ENCODE measurements at regions not wholly inside any gene's neighbourhood (a gene's known extent, or its start where the extent isn't known, plus 50 kb on each side); places are given as distances from the start of the nearest gene placed in this dataset.
A peak's percentile ranks its signal among the peaks of the same experiment; 100 is the strongest.

DNA sequence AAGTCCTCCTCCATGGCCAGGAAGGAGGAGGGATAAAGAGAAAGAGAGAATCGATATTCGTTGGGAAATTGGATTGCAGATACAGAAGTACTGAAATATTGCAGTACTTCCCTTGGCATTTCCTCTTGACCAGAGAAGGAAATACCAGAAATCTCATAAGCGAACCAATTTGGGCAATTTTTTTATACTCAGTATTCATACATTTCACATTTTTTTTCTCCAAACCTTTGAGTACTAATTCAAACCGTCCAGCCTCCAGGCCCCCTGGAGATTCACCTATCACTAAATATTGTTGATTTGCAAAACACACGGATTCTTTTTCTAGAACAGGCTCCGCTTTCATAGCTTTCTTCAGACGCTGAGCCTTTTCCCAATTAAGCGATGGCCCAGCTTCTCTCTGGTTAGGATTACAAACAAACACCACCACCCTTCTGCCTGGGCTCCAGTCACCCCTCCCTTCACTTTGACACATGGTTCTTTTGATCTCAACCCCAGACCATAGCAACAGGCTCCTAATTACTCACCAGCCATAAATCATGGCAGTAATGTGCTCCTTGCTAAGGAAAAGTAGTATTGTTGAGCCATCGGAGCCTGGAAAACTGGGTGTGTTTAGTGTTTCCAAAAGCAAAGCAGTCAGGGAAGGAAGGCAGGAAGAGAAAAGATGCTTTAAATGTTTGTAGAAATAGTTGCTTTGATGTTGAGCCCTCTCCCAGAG lies 138.4 kb upstream of the CCDC68 start:
- no peaks in the 10 kb centered on the region for H3K4me1 ChIP-seq (ENCODE audit: low read depth)
- DNase-seq (no peak), ATAC-seq (peak; percentile 68)
- no peaks in the 10 kb centered on the region for H3K9me3 ChIP-seq
- no peaks in the 10 kb centered on the region for H3K36me3 ChIP-seq (ENCODE audit: low read depth)
- intact Hi-C loops (cut with DNase I, micrococcal nuclease), result no loop called here
- TF ChIP-seq CTCF (IDR thresholded peaks at IDR 0.05), result no peak
- H3K4me3 ChIP-seq, result no peak overlapping the region

DNA sequence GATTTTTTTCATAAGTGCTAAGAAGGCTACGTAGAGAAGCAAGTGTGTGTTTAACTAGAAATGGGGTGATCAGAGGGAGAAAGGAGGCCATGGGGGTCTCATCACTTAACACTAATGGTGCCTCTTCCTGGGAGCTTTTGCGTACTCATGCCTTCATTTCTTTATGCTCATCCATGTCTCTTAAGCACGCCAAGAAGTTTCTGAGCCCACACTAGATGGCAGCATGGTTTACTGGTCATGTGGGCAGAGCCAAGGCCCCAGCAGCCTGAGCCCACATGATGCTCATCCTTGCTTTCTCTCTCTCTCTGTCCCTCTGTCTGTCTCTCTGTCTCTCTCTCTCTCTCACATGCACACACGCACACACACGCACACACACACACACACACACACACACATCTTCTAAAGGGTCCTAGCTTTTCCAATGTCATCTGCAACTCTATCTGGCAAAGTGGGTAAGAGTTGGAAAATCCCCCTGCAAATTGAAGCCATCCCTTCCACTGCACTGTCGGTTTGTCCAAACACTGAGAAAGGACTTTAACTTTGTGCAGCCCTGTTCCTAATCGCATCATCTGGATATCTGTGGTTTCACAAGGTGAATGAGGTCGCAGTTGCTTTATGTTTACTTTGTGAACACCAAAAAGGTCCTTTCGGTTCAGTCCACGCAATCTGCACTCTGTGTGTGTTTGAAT lies 137.1 kb upstream of the CCDC68 start:
- intact Hi-C loops (cut with DNase I, micrococcal nuclease), result no loop called here
- peak; percentile 56 for ATAC-seq
- H3K4me3 ChIP-seq, result no peak overlapping the region
- TF ChIP-seq CTCF (IDR thresholded peaks at IDR 0.05), result no peak
- DNase-seq, result peak in 1 of 3 donors; percentile 43
- H3K9me3 ChIP-seq, result no peaks in the 10 kb centered on the region
- H3K4me1 ChIP-seq (ENCODE audit: low read depth), result no peaks in the 10 kb centered on the region
- H3K36me3 ChIP-seq (ENCODE audit: low read depth), result no peaks in the 10 kb centered on the region

GRCh38 chr18:55095584-55095983 lies 136.3 kb upstream of the CCDC68 start:
- H3K9me3 ChIP-seq, result no peaks in the 10 kb centered on the region
- H3K4me3 ChIP-seq, result no peak overlapping the region
- ATAC-seq, result no peak
- no peaks in the 10 kb centered on the region for H3K4me1 ChIP-seq (ENCODE audit: low read depth)
- no peak for DNase-seq
- TF ChIP-seq CTCF (IDR thresholded peaks at IDR 0.05), result no peak
- no peaks in the 10 kb centered on the region for H3K36me3 ChIP-seq (ENCODE audit: low read depth)
- intact Hi-C loops (cut with DNase I, micrococcal nuclease), result no loop called here

GRCh38 chr18:55093808-55094207 lies 134.5 kb upstream of the CCDC68 start:
- H3K4me1 ChIP-seq (ENCODE audit: low read depth), result no peaks in the 10 kb centered on the region
- no peak for ATAC-seq
- intact Hi-C loops (cut with DNase I, micrococcal nuclease), result no loop called here
- H3K36me3 ChIP-seq (ENCODE audit: low read depth), result no peaks in the 10 kb centered on the region
- H3K9me3 ChIP-seq, result no peaks in the 10 kb centered on the region
- no peak for TF ChIP-seq CTCF (IDR thresholded peaks at IDR 0.05)
- no peak overlapping the region for H3K4me3 ChIP-seq
- DNase-seq, result no peak

GRCh38 chr18:55093295-55093694 lies 134.0 kb upstream of the CCDC68 start:
- no peak for DNase-seq
- TF ChIP-seq CTCF (IDR thresholded peaks at IDR 0.05), result no peak
- Histone ChIP-seq H3K4me1 (ENCODE audit: low read depth) (peaks cover 3% of the 10 kb centered on the region), H3K9me3 (no peaks in the 10 kb centered on the region), H3K4me3 (no peak overlapping the region), H3K36me3 (ENCODE audit: low read depth) (no peaks in the 10 kb centered on the region)
- no peak for ATAC-seq
- intact Hi-C loops (cut with DNase I, micrococcal nuclease), result no loop called here

All from mucosa of descending colon (tissue), 3 donors.